IMR-90 (cell line): ENCODE measurements at regions not wholly inside any gene's neighbourhood (a gene's known extent, or its start where the extent isn't known, plus 50 kb on each side); places are given as distances from the start of the nearest gene placed in this dataset.

Experiments
- ATAC-seq: fragments of 200-7000 bp; cut with Tn5 transposase; 2 replicates; pipeline ENCODE4 v1.9.1; 2020; ENCODE audit warnings: low read depth, mild to moderate bottlenecking, moderate library complexity
- BruUV-seq: library from RNA; stranded (reverse); fragments of 400-500 nt; replicated peaks from 2 replicates; lab custom pipeline; 2021; lab: Mats Ljungman, UMichigan
- CTCF ChIA-PET: fragments of 300-600 bp; formaldehyde crosslinking; extraction: SDS; loops from one replicate; lab custom pipeline; 2021; ENCODE audit warnings: antibody characterized with exemption; lab: Yijun Ruan, JAX
- POLR2A ChIA-PET: fragments of 300-600 bp; sonication (Branson Sonifier 250); formaldehyde crosslinking; loops from one replicate; lab custom pipeline; 2022; ENCODE audit warnings: antibody characterized with exemption; ENCODE audit not compliant: unreplicated experiment; lab: Charles Lee
- DNase-seq: peaks from one replicate; pipeline ENCODE4 v3.0.0; 2013
- H2AFZ ChIP-seq: replicated peaks from 2 replicates; pipeline ENCODE3; 2013; ENCODE audit warnings: low read length, mild to moderate bottlenecking; ENCODE audit not compliant: poor library complexity
- H2AK5ac ChIP-seq: 2 replicates; pipeline ENCODE4 v1.6.1; 2013; ENCODE audit warnings: low read depth, low read length, inconsistent platforms
- H2AK9ac ChIP-seq: replicated peaks from 2 replicates; pipeline ENCODE3; 2013; ENCODE audit warnings: mild to moderate bottlenecking, low read depth, low read length, moderate library complexity; ENCODE audit not compliant: poor library complexity
- H2BK120ac ChIP-seq: 2 replicates; pipeline ENCODE4 v1.6.1; 2013; ENCODE audit warnings: low read depth, low read length, inconsistent platforms
- H2BK15ac ChIP-seq: 3 replicates; pipeline ENCODE4 v1.6.1; 2013; ENCODE audit warnings: low read depth, low read length, inconsistent platforms
- H2BK20ac ChIP-seq: 2 replicates; pipeline ENCODE4 v1.6.1; 2013; ENCODE audit warnings: low read depth, mild to moderate bottlenecking, inconsistent platforms, low read length, moderate library complexity
- H2BK5ac ChIP-seq: 2 replicates; pipeline ENCODE4 v1.6.1; 2013; ENCODE audit warnings: mild to moderate bottlenecking, low read depth, low read length, inconsistent platforms; ENCODE audit not compliant: poor library complexity, severe bottlenecking
- H3K14ac ChIP-seq: replicated peaks from 2 replicates; pipeline ENCODE4 v1.6.1; 2013; ENCODE audit warnings: low read depth, low read length, inconsistent platforms
- H3K18ac ChIP-seq: 2 replicates; pipeline ENCODE4 v1.6.1; 2013; ENCODE audit warnings: low read depth, low read length, control low read depth
- H3K23ac ChIP-seq: 2 replicates; pipeline ENCODE4 v1.6.1; 2013; ENCODE audit warnings: low read depth, low read length, inconsistent platforms
- H3K27ac ChIP-seq: 2 replicates; pipeline ENCODE4 v1.5.1; 2013; ENCODE audit warnings: mild to moderate bottlenecking, control low read depth, low read length; ENCODE audit not compliant: insufficient read depth
- H3K27me3 ChIP-seq: 2 replicates; pipeline ENCODE4 v1.6.1; 2013; ENCODE audit warnings: low read length; ENCODE audit not compliant: control insufficient read depth, insufficient read depth
- H3K36me3 ChIP-seq: 2 replicates; pipeline ENCODE4 v1.6.1; 2013; ENCODE audit warnings: low read length, mixed read lengths; ENCODE audit not compliant: control insufficient read depth, insufficient read depth
- H3K4ac ChIP-seq: 2 replicates; pipeline ENCODE4 v1.6.1; 2013; ENCODE audit warnings: low read depth, low read length, inconsistent platforms
- H3K4me1 ChIP-seq: 2 replicates; pipeline ENCODE4 v1.6.1; 2013; ENCODE audit warnings: low read length, mixed read lengths; ENCODE audit not compliant: control insufficient read depth, insufficient read depth
- H3K4me2 ChIP-seq: 2 replicates; pipeline ENCODE4 v1.6.1; 2013; ENCODE audit warnings: low read depth, mild to moderate bottlenecking, control low read depth, low read length, moderate library complexity
- H3K4me3 ChIP-seq: 2 replicates; pipeline ENCODE4 v1.5.1; 2013; ENCODE audit warnings: low read depth, mild to moderate bottlenecking, control low read depth, low read length, moderate library complexity; ENCODE audit not compliant: insufficient read depth
- H3K56ac ChIP-seq: 2 replicates; pipeline ENCODE4 v1.6.1; 2013; ENCODE audit warnings: low read length, inconsistent platforms; ENCODE audit not compliant: insufficient read depth; ENCODE audit errors: extremely low read depth
- H3K79me1 ChIP-seq, 2 experiments: 2 replicates each; pipeline ENCODE4 v1.6.1; 2013; ENCODE audit warnings: low read length in 2 of 2, inconsistent platforms in 1 of 2, low read depth in 1 of 2
- H3K9ac ChIP-seq: 2 replicates; pipeline ENCODE4 v1.6.1; 2013; ENCODE audit warnings: low read depth, low read length, control low read depth
- H3K9me1 ChIP-seq: 2 replicates; pipeline ENCODE4 v1.6.1; 2013; ENCODE audit warnings: low read length, inconsistent platforms; ENCODE audit not compliant: insufficient read depth
- H3K9me3 ChIP-seq: 2 replicates; pipeline ENCODE4 v1.6.1; 2013; ENCODE audit warnings: low read length; ENCODE audit not compliant: control insufficient read depth, insufficient read depth
- H4K20me1 ChIP-seq: 2 replicates; pipeline ENCODE4 v1.6.1; 2013; ENCODE audit warnings: low read length, inconsistent platforms; ENCODE audit not compliant: insufficient read depth
- H4K5ac ChIP-seq: 2 replicates; pipeline ENCODE4 v1.6.1; 2013; ENCODE audit warnings: mild to moderate bottlenecking, low read depth, low read length, control low read depth
- H4K8ac ChIP-seq, 2 experiments: 2 replicates each; pipeline ENCODE4 v1.6.1; 2013; ENCODE audit warnings: low read depth in 2 of 2, low read length in 2 of 2, control low read depth in 1 of 2, inconsistent platforms in 1 of 2
- H4K91ac ChIP-seq: 2 replicates; pipeline ENCODE4 v1.6.1; 2013; ENCODE audit warnings: low read depth, low read length, inconsistent platforms; ENCODE audit not compliant: insufficient read depth
- BHLHE40 ChIP-seq: fragments of 150-350 bp; IDR thresholded peaks from 2 replicates; pipeline ENCODE4 v1.6.1; 2016; ENCODE audit warnings: mild to moderate bottlenecking, low read depth, low read length
- CEBPB ChIP-seq: IDR thresholded peaks from 2 replicates; pipeline ENCODE4 v1.6.1; 2012; ENCODE audit warnings: low read depth, low read length, improper control_type of control experiment
- CHD1 ChIP-seq: IDR thresholded peaks from 2 replicates; pipeline ENCODE4 v1.6.1; 2012; ENCODE audit warnings: low read depth, low read length, improper control_type of control experiment
- CTCF ChIP-seq: conservative IDR thresholded peaks from 2 replicates; pipeline ENCODE4 v1.5.1; 2012; ENCODE audit warnings: mild to moderate bottlenecking, low read depth, low read length, improper control_type of control experiment
- MAFK ChIP-seq: IDR thresholded peaks from 2 replicates; pipeline ENCODE4 v1.6.1; 2012; ENCODE audit warnings: low read depth, low read length, improper control_type of control experiment
- POLR2A ChIP-seq: IDR thresholded peaks from 2 replicates; pipeline ENCODE4 v1.6.1; 2012; ENCODE audit warnings: mild to moderate bottlenecking, low read depth, low read length
- WGBS, 2 experiments: methylation state at CpG; one replicate each; pipeline versions ENCODE4 v1.1.5 to v1.1.7; 2013; ENCODE audit warnings: missing lambda C conversion rate in 2 of 2; ENCODE audit not compliant: insufficient read length in 1 of 2; ENCODE audit errors: extremely low coverage in 2 of 2; 5-methylcytosine and 5-hydroxymethylcytosine counted together
- dilution Hi-C: fragments of 300-500 bp; cut with HindIII; formaldehyde crosslinking; loops from one replicate; pipeline ENCODE4 v1.14.3; 2018; ENCODE audit warnings: low sequenced_read_pairs; ENCODE audit not compliant: unreplicated experiment
- in situ Hi-C: fragments of 300-500 bp; cut with MboI; formaldehyde crosslinking; loops from 3 replicates; pipeline ENCODE4 v1.14.3; 2019; ENCODE audit warnings: low sequenced_read_pairs, inconsistent platforms, mixed read lengths
- intact Hi-C: fragments of 100-400 bp; cut with micrococcal nuclease; formaldehyde crosslinking; loops from 2 replicates; pipeline ENCODE4 v1.10.0; 2022
- TF ChIP-seq, protein P1 (sequence below): fragments of 150-350 bp; IDR thresholded peaks from 2 replicates; pipeline ENCODE4 v1.6.1; 2017; ENCODE audit warnings: mild to moderate bottlenecking, antibody characterized with exemption, low read length, low read depth
- TF ChIP-seq, protein P2 (sequence below): fragments of 150-350 bp; IDR thresholded peaks from 2 replicates; pipeline ENCODE4 v1.6.1; 2016; ENCODE audit warnings: low read depth, mild to moderate bottlenecking, low read length, moderate library complexity, borderline replicate concordance

DNA sequence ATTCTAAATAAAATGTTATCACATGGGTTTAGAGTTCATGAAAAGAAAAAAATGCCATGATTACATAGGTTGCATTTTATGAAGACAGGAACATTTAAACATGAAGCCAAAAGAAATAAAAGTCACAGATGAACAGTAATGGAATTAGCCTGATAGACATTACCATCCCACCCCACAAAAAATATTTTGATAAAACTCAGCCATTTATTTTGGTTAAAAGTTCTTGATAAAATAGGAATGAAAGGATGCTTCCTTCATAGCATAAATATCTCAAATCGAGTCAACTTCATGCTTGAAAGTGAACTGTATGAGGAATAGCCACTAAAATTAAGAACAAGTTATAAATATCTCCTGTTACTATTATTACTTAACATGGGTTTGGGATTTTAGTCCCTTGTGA lies 101.9 kb upstream of the TMC3 start:
- H2BK15ac ChIP-seq, result no peak overlapping the region
- no peak overlapping the region for H3K23ac ChIP-seq
- no peak overlapping the region for H2AK9ac ChIP-seq
- H3K4me3 ChIP-seq, result no peak overlapping the region
- H3K4me2 ChIP-seq, result no peak overlapping the region
- ATAC-seq (no peak), DNase-seq (no peak)
- BruUV-seq, result no TSS peak
- H2AK5ac ChIP-seq, result no peak overlapping the region
- no peak overlapping the region for H3K27ac ChIP-seq
- no peak overlapping the region for H4K5ac ChIP-seq
- dilution Hi-C loops, result no loop called here
- no peak overlapping the region for H3K18ac ChIP-seq
- no peaks in the 10 kb centered on the region for H3K36me3 ChIP-seq
- in situ Hi-C loops, result loop anchor here (10.0 kb wide), 2 partner anchors 459 to 569 kb away; partner anchors contain the start of gene MEX3B
- H4K91ac ChIP-seq, result no peak overlapping the region
- no peaks in the 10 kb centered on the region for H3K79me1 ChIP-seq
- no peaks in the 10 kb centered on the region for H3K9me3 ChIP-seq
- H2BK120ac ChIP-seq, result no peak overlapping the region
- H3K27me3 ChIP-seq, result peaks cover 8% of the 10 kb centered on the region
- no peaks in the 10 kb centered on the region for H3K9me1 ChIP-seq
- H2BK20ac ChIP-seq, result no peak overlapping the region
- H4K8ac ChIP-seq, result no peak overlapping the region
- no peaks in the 10 kb centered on the region for H3K4me1 ChIP-seq
- H2BK5ac ChIP-seq, result no peak overlapping the region
- ChIA-PET POLR2A (no interaction called here), CTCF (no interaction called here)
- H3K14ac ChIP-seq, result no peak overlapping the region
- TF ChIP-seq, protein P1, sequence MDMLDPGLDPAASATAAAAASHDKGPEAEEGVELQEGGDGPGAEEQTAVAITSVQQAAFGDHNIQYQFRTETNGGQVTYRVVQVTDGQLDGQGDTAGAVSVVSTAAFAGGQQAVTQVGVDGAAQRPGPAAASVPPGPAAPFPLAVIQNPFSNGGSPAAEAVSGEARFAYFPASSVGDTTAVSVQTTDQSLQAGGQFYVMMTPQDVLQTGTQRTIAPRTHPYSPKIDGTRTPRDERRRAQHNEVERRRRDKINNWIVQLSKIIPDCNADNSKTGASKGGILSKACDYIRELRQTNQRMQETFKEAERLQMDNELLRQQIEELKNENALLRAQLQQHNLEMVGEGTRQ, result no peak
- TF ChIP-seq MAFK (no peak), POLR2A (no peak), CEBPB (no peak), CTCF (no peak), BHLHE40 (no peak), CHD1 (no peak)
- TF ChIP-seq, protein P2, sequence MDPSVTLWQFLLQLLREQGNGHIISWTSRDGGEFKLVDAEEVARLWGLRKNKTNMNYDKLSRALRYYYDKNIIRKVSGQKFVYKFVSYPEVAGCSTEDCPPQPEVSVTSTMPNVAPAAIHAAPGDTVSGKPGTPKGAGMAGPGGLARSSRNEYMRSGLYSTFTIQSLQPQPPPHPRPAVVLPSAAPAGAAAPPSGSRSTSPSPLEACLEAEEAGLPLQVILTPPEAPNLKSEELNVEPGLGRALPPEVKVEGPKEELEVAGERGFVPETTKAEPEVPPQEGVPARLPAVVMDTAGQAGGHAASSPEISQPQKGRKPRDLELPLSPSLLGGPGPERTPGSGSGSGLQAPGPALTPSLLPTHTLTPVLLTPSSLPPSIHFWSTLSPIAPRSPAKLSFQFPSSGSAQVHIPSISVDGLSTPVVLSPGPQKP, result no peak
- WGBS, 2 experiments, result no CpG with 5 or more reads among the region's 1 CpG
- no peak overlapping the region for H3K56ac ChIP-seq
- intact Hi-C loops, result no loop called here
- no peak overlapping the region for H3K4ac ChIP-seq
- H3K9ac ChIP-seq, result no peak overlapping the region
- no peaks in the 10 kb centered on the region for H4K20me1 ChIP-seq
- H2AFZ ChIP-seq, result no peak overlapping the region
